Myocyte (in vitro differentiated cells): ENCODE measurements at regions not wholly inside any gene's neighbourhood (a gene's known extent, or its start where the extent isn't known, plus 50 kb on each side); places are given as distances from the start of the nearest gene placed in this dataset.
A peak's percentile ranks its signal among the peaks of the same experiment; 100 is the strongest.
"Not testable (repeated sequence)": the region's sequence is repeated elsewhere in the genome, so short reads cannot be mapped to it uniquely, and the experiment has no call there.

Source experiments
- DNase-seq: peaks from one replicate; pipeline ENCODE4 v3.0.0-alpha.2; 2012; ENCODE audit warnings: low read depth

DNA sequence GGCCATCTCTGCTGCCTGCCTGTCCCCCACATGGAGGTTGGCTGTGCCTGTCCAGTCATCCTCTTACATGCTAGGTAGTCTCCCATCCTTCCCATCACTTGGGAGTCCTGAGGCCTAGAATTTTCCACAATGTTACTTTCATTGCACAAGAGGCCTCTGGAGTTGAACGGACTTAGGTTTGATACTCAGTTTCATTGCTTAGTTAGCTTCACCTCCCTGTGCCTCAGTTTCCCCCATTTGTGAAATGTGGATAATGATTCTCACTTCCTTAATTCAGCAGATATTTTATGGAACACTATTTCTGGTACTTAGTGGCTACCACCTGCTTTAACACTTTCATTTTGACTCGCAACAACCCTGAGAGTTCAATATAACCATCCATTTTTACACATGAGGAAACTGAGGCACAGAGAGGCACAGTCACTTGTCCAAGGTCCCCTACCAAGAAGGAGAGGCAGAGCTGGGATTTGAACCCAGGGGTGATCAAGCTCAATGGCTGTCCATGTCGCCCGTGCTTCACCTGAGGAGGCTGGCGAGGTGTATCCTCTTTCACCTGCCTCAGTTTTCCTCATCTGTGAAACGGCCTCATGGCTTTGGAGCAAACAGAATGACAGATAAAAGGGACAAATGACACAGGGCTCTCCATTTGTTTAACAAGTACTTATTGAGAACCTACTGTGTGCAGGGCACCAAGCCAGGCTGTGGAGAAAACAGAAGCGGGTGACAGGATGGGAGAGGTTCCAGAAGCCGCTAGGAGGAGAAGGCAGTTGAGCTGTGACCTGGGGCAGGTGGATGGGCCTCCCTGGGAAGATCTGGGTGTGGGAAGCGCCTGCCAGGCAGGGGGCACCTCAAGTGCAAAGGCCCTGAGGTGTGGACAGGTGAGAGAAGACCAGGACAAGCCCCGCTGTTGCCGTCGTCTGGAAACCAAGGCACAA is 154.3 kb upstream of the PTPN1 start:
- DNase-seq: no peak

- no peak for DNase-seq
These were observed 153.7 kb upstream of the PTPN1 start for GRCh38 chr20:50356525-50356885.

DNA sequence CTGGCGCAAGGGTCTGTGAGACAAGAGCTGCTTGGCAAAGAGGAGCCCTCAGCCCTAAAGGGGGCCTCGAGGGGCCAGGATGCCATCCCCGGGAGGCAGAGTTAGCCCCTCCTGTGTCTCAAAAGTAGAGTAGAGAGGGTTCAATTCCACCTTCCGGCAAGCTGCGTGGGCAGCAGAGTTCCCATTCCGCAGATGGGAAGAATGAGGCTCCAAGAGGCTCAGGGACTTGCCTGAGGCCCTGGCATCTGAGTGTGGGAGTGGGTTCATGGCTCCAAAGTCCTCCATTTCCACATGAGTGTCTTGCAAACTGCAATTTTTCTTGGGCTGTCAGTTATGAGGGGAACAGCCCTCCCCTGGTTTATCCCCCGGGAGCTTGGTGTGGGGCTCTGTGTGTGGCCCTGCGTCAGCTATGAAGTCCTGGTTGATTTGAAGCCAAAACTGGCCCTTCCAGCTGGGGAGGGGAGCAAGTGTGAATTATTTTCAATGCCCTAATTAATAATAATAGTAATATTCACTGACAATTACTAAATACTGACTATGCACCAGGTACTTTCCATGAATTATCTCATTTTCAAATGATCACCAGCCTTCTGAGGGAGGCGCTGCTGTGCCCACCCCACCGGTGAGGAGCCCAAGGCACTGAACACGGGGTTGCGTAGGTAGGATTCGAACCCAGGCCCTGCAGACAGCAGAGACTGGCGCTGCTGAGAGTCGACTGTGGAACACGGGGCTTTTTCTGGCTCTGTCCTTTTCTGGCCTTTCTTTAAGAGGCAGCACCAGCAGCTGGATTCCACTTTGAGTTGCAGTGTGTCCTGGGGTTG is 153.0 kb upstream of the PTPN1 start:
- DNase-seq: no peak

- no peak for DNase-seq
These were observed 152.4 kb upstream of the PTPN1 start for GRCh38 chr20:50357783-50358161.

DNA sequence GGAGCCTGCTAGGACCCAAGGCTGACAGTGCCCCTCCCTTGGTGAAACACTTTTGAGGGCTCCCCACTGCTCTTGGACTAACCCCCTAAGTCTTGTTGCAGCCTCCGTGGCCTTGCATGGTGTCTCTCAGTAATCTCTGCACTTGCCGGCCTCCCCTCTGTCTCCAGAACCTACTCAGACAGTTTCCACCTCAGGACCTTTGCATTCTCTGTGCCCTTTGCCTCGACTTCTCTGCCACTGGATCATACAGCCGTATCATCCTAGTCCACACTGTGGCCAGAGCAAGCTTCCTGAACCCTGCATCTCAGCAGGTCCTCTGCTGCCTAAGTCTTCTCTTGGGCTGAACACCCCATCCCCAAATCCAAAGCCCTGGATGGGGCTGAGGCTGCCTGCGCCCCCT is 152.0 kb upstream of the PTPN1 start:
- no peak for DNase-seq

DNA sequence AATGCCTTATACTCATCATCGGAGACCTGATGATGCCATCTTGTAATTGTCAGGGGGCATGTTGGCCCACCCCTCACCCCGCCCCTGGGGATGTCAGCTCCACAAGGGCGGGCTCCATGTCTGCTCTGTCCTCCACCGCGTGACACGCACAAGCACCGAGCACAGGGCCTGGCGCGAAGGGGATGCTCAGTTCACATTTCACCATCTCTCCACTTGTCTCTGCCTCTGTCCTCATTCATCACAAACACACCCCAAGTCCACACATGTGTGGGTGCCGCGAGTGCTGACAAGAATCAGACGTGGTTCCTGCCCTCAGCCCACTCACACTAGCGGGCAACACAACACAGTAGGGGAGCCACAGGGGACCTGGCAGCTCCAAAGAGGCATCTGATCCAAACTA is 151.2 kb upstream of the PTPN1 start:
- no peak for DNase-seq

DNA sequence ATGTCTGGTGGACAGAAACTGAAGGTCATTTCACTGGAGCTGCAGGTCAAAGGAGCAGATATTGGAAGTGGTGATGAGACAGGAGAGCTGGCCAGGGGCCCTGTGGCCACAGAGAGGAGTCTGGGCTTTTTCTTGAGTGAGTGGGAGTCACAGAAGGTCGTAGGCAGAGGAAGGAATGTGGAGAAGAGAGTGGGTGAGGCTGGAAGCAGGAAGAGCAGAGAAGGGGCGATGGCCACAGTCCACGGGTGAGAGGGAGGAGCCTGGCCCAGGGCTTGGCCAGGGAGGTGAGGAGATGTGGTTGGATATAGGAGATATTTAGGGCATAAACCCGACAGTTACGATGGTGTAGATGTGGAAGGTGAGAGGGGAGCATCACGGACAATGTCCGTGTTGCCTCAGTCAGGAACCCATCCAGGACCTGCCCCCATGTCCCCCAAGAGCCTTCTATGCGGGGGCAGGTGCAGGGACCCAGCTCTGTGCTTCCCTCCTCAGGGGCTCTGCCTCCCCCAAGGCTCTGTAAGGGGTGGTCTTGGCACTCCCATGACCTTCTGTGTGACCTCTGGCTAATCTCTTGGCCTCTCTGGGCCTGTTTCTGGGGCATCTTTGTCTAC is 150.5 kb upstream of the PTPN1 start:
- DNase-seq: no peak

GRCh38 chr20:50360218-50360672 is 149.9 kb upstream of the PTPN1 start:
- DNase-seq: no peak

GRCh38 chr20:50360921-50361320 is 149.3 kb upstream of the PTPN1 start:
- no peak for DNase-seq

DNA sequence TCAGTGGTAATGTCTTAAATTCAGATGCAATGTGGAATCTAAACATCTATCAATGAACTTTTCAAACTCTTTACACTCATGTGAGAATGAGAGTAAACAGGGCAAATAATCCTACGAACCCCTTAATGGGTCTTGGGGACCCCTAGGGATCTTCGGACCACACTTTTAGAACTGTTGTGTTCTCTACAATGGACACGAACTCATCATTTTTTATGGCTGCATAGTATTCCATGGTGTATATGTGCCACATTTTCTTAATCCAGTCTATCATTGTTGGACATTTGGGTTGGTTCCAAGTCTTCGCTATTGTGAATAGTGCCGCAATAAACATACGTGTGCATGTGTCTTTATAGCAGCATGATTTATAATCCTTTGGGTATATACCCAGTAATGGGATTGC is 148.0 kb upstream of the PTPN1 start:
- not testable (repeated sequence) for DNase-seq

DNA sequence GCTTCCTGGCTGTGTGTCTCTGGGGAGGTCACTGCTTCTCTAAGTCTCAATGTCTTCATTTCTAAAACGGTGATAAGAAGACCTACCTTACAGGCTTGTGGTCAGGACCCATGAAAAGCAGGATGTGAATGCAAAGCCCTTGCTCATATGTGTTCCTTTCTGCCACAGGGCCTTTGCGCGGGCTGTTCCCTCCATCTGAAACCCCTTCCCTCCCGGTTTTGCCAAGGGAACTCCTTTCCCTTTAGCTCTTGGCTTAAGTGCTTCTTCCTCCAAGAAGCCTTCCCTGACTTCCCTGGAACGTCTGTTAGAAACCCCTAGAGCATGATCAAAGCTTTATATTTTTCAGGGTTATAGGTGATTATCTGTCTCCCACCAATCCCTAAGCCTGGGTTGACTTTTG is 147.2 kb upstream of the PTPN1 start:
- no peak for DNase-seq

GRCh38 chr20:50363479-50363878 is 146.7 kb upstream of the PTPN1 start:
- no peak for DNase-seq

DNA sequence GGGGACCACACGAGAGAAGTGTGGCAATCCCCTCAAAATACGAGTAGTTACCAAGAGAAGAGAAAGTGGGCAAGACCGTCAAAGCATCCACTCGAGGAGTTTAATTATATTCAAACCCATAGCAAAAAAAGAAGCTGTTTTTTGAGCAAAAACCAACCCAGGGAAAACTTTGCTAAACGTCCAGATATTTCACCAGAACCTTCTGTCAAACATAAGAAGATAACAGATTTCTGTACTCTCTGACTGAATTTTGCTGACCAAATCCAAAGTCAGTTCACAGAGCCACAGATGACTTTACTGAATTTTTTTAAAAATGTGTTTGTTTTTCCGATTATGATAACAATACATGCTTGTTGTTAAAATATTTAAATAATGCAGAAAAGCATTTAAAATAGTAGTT is 145.6 kb upstream of the PTPN1 start:
- DNase-seq: no peak

GRCh38 chr20:50366270-50367103 is 143.7 kb upstream of the PTPN1 start:
- DNase-seq: no peak

GRCh38 chr20:50367104-50367674 is 143.0 kb upstream of the PTPN1 start:
- DNase-seq: no peak

GRCh38 chr20:50367739-50368375 is 142.3 kb upstream of the PTPN1 start:
- no peak for DNase-seq

GRCh38 chr20:50368386-50368785 is 141.8 kb upstream of the PTPN1 start:
- DNase-seq: no peak

GRCh38 chr20:50368813-50369224 is 141.4 kb upstream of the PTPN1 start:
- peak; percentile 49 for DNase-seq

GRCh38 chr20:50369225-50370035 is 140.8 kb upstream of the PTPN1 start:
- DNase-seq: peak; percentile 87
